GM19035 (cell line): ENCODE measurements at regions not wholly inside any gene's neighbourhood (a gene's known extent, or its start where the extent isn't known, plus 50 kb on each side); places are given as distances from the start of the nearest gene placed in this dataset.
"Not testable (repeated sequence)": the region's sequence is repeated elsewhere in the genome, so short reads cannot be mapped to it uniquely, and the experiment has no call there.

Experiments
- ATAC-seq: cut with Tn5 transposase; IDR thresholded peaks from one replicate; pipeline ENCODE4 v1.9.1; 2021; ENCODE audit not compliant: unreplicated experiment

GRCh38 chr7:106563466-106564150 is 97.3 kb downstream of the CCDC71L start:
- no peak for ATAC-seq

- ATAC-seq: no peak
These were observed 98.1 kb downstream of the CCDC71L start for GRCh38 chr7:106562711-106563366.

GRCh38 chr7:106561666-106562411 is 99.1 kb downstream of the CCDC71L start:
- no peak for ATAC-seq

- ATAC-seq: no peak
These were observed 99.8 kb downstream of the CCDC71L start for GRCh38 chr7:106561151-106561550.

- no peak for ATAC-seq
These were observed 100.5 kb downstream of the CCDC71L start for GRCh38 chr7:106560482-106560881.

- not testable (repeated sequence) for ATAC-seq
These were observed 104.7 kb downstream of the CCDC71L start for GRCh38 chr7:106556244-106556643.

GRCh38 chr7:106554623-106555022 is 106.3 kb downstream of the CCDC71L start:
- ATAC-seq: not testable (repeated sequence)

- ATAC-seq: no peak
These were observed 107.5 kb downstream of the CCDC71L start for GRCh38 chr7:106553446-106553836.

- peak; percentile 98 for ATAC-seq
These were observed 108.1 kb downstream of the CCDC71L start for GRCh38 chr7:106552645-106553445.

GRCh38 chr7:106551936-106552335 is 109.0 kb downstream of the CCDC71L start:
- no peak for ATAC-seq

GRCh38 chr7:106548491-106548890 is 112.5 kb downstream of the CCDC71L start:
- ATAC-seq: no peak

- no peak for ATAC-seq
These were observed 115.7 kb downstream of the CCDC71L start for GRCh38 chr7:106545275-106545674.

- no peak for ATAC-seq
These were observed 117.7 kb downstream of the CCDC71L start for GRCh38 chr7:106543221-106543757.

- ATAC-seq: peak; percentile 81
These were observed 118.3 kb downstream of the CCDC71L start for GRCh38 chr7:106542550-106543220.

GRCh38 chr7:106538638-106539037 is 122.3 kb downstream of the CCDC71L start:
- no peak for ATAC-seq

GRCh38 chr7:106537119-106537518 is 123.8 kb downstream of the CCDC71L start:
- no peak for ATAC-seq

- no peak for ATAC-seq
These were observed 124.9 kb downstream of the CCDC71L start for GRCh38 chr7:106536079-106536478.

GRCh38 chr7:106535234-106535932 is 125.6 kb downstream of the CCDC71L start:
- ATAC-seq: no peak

- no peak for ATAC-seq
These were observed 126.6 kb downstream of the CCDC71L start for GRCh38 chr7:106534271-106534846.
